ENCODE measurements at regions not wholly inside any gene's neighbourhood (a gene's known extent, or its start where the extent isn't known, plus 50 kb on each side); places are given as distances from the start of the nearest gene placed in this dataset.

DNA sequence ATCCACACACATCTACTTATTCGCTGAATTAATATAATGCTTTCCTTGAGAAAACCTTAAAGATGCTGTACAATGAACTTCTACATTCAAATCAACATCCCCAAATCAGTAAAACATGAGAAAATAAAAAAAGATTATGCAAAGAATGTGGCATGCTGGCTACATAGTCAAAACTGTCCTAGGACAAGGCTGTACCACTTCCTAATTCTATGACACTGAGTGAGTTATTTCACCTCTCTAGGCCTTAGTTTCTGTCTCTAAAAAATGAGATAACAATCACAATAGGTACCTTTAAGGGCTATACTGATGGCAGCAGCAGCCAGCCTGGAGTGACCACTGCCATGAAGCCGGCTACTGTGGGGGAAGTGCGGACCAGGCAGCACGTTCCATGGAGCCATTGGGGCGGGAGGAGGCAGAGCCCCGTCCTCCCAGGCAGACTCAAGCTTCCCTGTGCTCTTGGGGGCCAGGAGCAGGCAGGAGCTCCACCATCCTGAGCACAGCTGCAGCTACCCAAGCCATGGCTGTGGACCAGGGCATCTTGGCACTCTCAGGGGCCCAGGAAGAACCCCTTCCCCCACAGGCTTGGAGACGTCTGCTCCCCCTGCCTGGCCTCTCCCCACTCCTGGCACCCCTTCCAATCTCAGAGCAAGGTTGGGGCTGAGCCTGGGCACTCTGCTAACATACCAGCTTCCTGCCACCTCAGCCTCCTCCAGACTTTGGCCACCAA, 110.2 kb downstream of the ELAPOR2 start (continued):
- TF ChIP-seq RUNX3 (IDR thresholded peaks at IDR 0.05; ENCODE audit: low read length): peak; percentile 91
- no peak for TF ChIP-seq GATAD2B (conservative IDR thresholded peaks at IDR 0.05; ENCODE audit: low read depth)
- no peak for TF ChIP-seq CREB1 (IDR thresholded peaks at IDR 0.05; ENCODE audit: low read depth)
- TF ChIP-seq JUNB (IDR thresholded peaks at IDR 0.05): peak; percentile 80
- TF ChIP-seq, protein P1, sequence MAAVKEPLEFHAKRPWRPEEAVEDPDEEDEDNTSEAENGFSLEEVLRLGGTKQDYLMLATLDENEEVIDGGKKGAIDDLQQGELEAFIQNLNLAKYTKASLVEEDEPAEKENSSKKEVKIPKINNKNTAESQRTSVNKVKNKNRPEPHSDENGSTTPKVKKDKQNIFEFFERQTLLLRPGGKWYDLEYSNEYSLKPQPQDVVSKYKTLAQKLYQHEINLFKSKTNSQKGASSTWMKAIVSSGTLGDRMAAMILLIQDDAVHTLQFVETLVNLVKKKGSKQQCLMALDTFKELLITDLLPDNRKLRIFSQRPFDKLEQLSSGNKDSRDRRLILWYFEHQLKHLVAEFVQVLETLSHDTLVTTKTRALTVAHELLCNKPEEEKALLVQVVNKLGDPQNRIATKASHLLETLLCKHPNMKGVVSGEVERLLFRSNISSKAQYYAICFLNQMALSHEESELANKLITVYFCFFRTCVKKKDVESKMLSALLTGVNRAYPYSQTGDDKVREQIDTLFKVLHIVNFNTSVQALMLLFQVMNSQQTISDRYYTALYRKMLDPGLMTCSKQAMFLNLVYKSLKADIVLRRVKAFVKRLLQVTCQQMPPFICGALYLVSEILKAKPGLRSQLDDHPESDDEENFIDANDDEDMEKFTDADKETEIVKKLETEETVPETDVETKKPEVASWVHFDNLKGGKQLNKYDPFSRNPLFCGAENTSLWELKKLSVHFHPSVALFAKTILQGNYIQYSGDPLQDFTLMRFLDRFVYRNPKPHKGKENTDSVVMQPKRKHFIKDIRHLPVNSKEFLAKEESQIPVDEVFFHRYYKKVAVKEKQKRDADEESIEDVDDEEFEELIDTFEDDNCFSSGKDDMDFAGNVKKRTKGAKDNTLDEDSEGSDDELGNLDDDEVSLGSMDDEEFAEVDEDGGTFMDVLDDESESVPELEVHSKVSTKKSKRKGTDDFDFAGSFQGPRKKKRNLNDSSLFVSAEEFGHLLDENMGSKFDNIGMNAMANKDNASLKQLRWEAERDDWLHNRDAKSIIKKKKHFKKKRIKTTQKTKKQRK (IDR thresholded peaks at IDR 0.05; ENCODE audit: low read depth, low read length): no peak
- TF ChIP-seq, protein P2, sequence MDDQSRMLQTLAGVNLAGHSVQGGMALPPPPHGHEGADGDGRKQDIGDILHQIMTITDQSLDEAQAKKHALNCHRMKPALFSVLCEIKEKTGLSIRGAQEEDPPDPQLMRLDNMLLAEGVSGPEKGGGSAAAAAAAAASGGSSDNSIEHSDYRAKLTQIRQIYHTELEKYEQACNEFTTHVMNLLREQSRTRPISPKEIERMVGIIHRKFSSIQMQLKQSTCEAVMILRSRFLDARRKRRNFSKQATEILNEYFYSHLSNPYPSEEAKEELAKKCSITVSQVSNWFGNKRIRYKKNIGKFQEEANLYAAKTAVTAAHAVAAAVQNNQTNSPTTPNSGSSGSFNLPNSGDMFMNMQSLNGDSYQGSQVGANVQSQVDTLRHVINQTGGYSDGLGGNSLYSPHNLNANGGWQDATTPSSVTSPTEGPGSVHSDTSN (IDR thresholded peaks at IDR 0.05; ENCODE audit: insufficient replicate concordance, low read depth, low read length): no peak
- no peak for TF ChIP-seq ESRRA (IDR thresholded peaks at IDR 0.05; ENCODE audit: low read length)
- TF ChIP-seq TAF1 (IDR thresholded peaks at IDR 0.05; ENCODE audit: borderline replicate concordance, low read depth, low read length): no peak
- TF ChIP-seq, protein P3, sequence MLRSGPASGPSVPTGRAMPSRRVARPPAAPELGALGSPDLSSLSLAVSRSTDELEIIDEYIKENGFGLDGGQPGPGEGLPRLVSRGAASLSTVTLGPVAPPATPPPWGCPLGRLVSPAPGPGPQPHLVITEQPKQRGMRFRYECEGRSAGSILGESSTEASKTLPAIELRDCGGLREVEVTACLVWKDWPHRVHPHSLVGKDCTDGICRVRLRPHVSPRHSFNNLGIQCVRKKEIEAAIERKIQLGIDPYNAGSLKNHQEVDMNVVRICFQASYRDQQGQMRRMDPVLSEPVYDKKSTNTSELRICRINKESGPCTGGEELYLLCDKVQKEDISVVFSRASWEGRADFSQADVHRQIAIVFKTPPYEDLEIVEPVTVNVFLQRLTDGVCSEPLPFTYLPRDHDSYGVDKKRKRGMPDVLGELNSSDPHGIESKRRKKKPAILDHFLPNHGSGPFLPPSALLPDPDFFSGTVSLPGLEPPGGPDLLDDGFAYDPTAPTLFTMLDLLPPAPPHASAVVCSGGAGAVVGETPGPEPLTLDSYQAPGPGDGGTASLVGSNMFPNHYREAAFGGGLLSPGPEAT (IDR thresholded peaks at IDR 0.05; ENCODE audit: low read depth): no peak
- TF ChIP-seq, protein P4, sequence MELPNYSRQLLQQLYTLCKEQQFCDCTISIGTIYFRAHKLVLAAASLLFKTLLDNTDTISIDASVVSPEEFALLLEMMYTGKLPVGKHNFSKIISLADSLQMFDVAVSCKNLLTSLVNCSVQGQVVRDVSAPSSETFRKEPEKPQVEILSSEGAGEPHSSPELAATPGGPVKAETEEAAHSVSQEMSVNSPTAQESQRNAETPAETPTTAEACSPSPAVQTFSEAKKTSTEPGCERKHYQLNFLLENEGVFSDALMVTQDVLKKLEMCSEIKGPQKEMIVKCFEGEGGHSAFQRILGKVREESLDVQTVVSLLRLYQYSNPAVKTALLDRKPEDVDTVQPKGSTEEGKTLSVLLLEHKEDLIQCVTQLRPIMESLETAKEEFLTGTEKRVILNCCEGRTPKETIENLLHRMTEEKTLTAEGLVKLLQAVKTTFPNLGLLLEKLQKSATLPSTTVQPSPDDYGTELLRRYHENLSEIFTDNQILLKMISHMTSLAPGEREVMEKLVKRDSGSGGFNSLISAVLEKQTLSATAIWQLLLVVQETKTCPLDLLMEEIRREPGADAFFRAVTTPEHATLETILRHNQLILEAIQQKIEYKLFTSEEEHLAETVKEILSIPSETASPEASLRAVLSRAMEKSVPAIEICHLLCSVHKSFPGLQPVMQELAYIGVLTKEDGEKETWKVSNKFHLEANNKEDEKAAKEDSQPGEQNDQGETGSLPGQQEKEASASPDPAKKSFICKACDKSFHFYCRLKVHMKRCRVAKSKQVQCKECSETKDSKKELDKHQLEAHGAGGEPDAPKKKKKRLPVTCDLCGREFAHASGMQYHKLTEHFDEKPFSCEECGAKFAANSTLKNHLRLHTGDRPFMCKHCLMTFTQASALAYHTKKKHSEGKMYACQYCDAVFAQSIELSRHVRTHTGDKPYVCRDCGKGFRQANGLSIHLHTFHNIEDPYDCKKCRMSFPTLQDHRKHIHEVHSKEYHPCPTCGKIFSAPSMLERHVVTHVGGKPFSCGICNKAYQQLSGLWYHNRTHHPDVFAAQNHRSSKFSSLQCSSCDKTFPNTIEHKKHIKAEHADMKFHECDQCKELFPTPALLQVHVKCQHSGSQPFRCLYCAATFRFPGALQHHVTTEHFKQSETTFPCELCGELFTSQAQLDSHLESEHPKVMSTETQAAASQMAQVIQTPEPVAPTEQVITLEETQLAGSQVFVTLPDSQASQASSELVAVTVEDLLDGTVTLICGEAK (IDR thresholded peaks at IDR 0.05; ENCODE audit: borderline replicate concordance): no peak
- TF ChIP-seq RELA (IDR thresholded peaks at IDR 0.05; ENCODE audit: borderline replicate concordance, partially characterized antibody): no peak
- TF ChIP-seq FOS (IDR thresholded peaks at IDR 0.05; ENCODE audit: borderline replicate concordance, extremely low read depth, insufficient read length): no peak
- TF ChIP-seq IRF4 (IDR thresholded peaks at IDR 0.05; ENCODE audit: low read depth, low read length): peak; percentile 86
- TF ChIP-seq RAD21 (IDR thresholded peaks at IDR 0.05; ENCODE audit: insufficient read depth, low read depth, low read length): no peak
- TF ChIP-seq, protein P5, sequence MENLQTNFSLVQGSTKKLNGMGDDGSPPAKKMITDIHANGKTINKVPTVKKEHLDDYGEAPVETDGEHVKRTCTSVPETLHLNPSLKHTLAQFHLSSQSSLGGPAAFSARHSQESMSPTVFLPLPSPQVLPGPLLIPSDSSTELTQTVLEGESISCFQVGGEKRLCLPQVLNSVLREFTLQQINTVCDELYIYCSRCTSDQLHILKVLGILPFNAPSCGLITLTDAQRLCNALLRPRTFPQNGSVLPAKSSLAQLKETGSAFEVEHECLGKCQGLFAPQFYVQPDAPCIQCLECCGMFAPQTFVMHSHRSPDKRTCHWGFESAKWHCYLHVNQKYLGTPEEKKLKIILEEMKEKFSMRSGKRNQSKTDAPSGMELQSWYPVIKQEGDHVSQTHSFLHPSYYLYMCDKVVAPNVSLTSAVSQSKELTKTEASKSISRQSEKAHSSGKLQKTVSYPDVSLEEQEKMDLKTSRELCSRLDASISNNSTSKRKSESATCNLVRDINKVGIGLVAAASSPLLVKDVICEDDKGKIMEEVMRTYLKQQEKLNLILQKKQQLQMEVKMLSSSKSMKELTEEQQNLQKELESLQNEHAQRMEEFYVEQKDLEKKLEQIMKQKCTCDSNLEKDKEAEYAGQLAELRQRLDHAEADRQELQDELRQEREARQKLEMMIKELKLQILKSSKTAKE (IDR thresholded peaks at IDR 0.05; ENCODE audit: low read depth, poor library complexity, severe bottlenecking): no peak
- no peak for TF ChIP-seq KAT2A (conservative IDR thresholded peaks at IDR 0.05; ENCODE audit: control insufficient read depth, low read depth, low read length)
- no peak for TF ChIP-seq POLR2A (IDR thresholded peaks at IDR 0.05; ENCODE audit: low read depth, low read length)
- TF ChIP-seq SMARCA5 (IDR thresholded peaks at IDR 0.05): no peak
